Fibroblast of lung (primary cell): ENCODE measurements at regions not wholly inside any gene's neighbourhood (a gene's known extent, or its start where the extent isn't known, plus 50 kb on each side); places are given as distances from the start of the nearest gene placed in this dataset.
"Not testable (repeated sequence)": the region's sequence is repeated elsewhere in the genome, so short reads cannot be mapped to it uniquely, and the experiment has no call there.

Source experiments
- DNase-seq, 2 donors: peaks; one replicate each; pipeline versions ENCODE4 v3.0.0 to v3.0.0-alpha.2; 2010; ENCODE audit warnings: low read depth in 2 of 2
- H2AFZ ChIP-seq: 2 replicates; pipeline ENCODE4 v1.5.1; 2012; ENCODE audit warnings: low read length, control low read depth, inconsistent platforms
- H3K27ac ChIP-seq: 2 replicates; pipeline ENCODE4 v1.5.1; 2011; ENCODE audit warnings: low read length, control low read depth; ENCODE audit not compliant: insufficient read depth
- H3K27me3 ChIP-seq: 2 replicates; pipeline ENCODE4 v1.5.1; 2011; ENCODE audit warnings: mild to moderate bottlenecking, low read length; ENCODE audit not compliant: control insufficient read depth, insufficient read depth
- H3K36me3 ChIP-seq: 2 replicates; pipeline ENCODE4 v1.5.1; 2011; ENCODE audit warnings: low read length; ENCODE audit not compliant: control insufficient read depth, insufficient read depth
- H3K4me1 ChIP-seq: 2 replicates; pipeline ENCODE4 v1.5.1; 2011; ENCODE audit warnings: low read length; ENCODE audit not compliant: control insufficient read depth, insufficient read depth; ENCODE audit errors: extremely low read depth
- H3K4me2 ChIP-seq: 2 replicates; pipeline ENCODE4 v1.5.1; 2011; ENCODE audit warnings: low read length, control low read depth; ENCODE audit not compliant: insufficient read depth; ENCODE audit errors: extremely low read depth
- H3K4me3 ChIP-seq, 4 experiments: fragments of 200-600 bp in 1 of 4; sonication (generic) in 1 of 4; replicated peaks in 1 of 4; 2 replicates each; pipeline ENCODE4 v1.5.1; 2011 to 2016; ENCODE audit warnings: low read length in 4 of 4, low read depth in 3 of 4, mild to moderate bottlenecking in 3 of 4, control low read depth in 2 of 4, inconsistent platforms in 1 of 4, mixed read lengths in 1 of 4; ENCODE audit not compliant: insufficient read depth in 1 of 4; ENCODE audit errors: control extremely low read depth in 1 of 4
- H3K79me2 ChIP-seq: 2 replicates; pipeline ENCODE4 v1.5.1; 2012; ENCODE audit warnings: mild to moderate bottlenecking, low read length, inconsistent platforms; ENCODE audit not compliant: control insufficient read depth, insufficient read depth
- H3K9ac ChIP-seq: 2 replicates; pipeline ENCODE4 v1.5.1; 2011; ENCODE audit warnings: mild to moderate bottlenecking, low read length, control low read depth; ENCODE audit not compliant: insufficient read depth
- H3K9me3 ChIP-seq: 2 replicates; pipeline ENCODE4 v1.5.1; 2012; ENCODE audit warnings: low read depth, low read length; ENCODE audit not compliant: control insufficient read depth, insufficient read depth
- H4K20me1 ChIP-seq: 2 replicates; pipeline ENCODE4 v1.5.1; 2011; ENCODE audit warnings: low read length; ENCODE audit not compliant: control insufficient read depth, insufficient read depth; ENCODE audit errors: extremely low read depth
- EZH2 ChIP-seq: IDR thresholded peaks from 2 replicates; pipeline ENCODE4 v1.5.1; 2012; ENCODE audit warnings: low read length, control low read depth, mild to moderate bottlenecking; ENCODE audit errors: missing control alignments
- TF ChIP-seq, protein P1 (sequence below), 2 donors: IDR thresholded peaks in 1 of 2; conservative IDR thresholded peaks in 1 of 2; 1 replicate in 1 of 2; 2 replicates in 1 of 2; pipeline ENCODE4 v1.5.1; 2011 to 2012; ENCODE audit warnings: low read length in 2 of 2, control low read depth in 1 of 2, inconsistent platforms in 1 of 2, low read depth in 1 of 2, mild to moderate bottlenecking in 1 of 2

- Histone ChIP-seq H3K4me2 (no peak overlapping the region), H3K4me3 (no peak overlapping the region), H4K20me1 (no peaks in the 10 kb centered on the region), H2AFZ (no peak overlapping the region), H3K4me1 (no peaks in the 10 kb centered on the region), H3K27ac (no peak overlapping the region), H3K36me3 (no peaks in the 10 kb centered on the region), H3K27me3 (no peaks in the 10 kb centered on the region), H3K79me2 (no peaks in the 10 kb centered on the region), H3K9ac (no peak overlapping the region), H3K9me3 (no peaks in the 10 kb centered on the region)
- TF ChIP-seq EZH2 = no peak
- DNase-seq = no peak
Measured at GRCh38 chr2:143926736-143927135, 593.2 kb downstream of the ZEB2 start.

DNA sequence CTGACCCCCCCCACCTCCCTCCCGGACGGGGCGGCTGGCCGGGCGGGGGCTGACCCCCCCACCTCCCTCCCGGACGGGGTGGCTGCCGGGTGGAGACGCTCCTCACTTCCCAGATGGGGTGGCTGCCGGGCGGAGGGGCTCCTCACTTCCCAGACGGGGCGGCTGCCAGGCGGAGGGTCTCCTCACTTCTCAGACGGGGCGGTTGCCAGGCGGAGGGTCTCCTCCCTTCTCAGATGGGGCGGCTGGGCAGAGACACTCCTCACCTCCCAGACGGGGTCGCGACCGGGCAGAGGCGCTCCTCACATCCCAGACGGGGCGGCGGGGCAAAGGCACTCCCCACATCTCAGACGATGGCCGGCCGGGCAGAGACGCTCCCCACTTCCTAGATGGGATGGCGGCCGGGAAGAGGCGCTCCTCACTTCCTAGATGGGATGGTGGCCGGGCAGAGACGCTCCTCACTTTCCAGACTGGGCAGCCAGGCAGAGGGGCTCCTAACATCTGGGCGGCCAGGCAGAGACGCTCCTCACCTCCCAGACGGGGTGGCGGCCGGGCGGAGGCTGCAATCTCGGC, 597.6 kb downstream of the ZEB2 start:
- not testable (repeated sequence) for H3K4me2 ChIP-seq, H3K4me3 ChIP-seq, H3K79me2 ChIP-seq, H4K20me1 ChIP-seq, H3K4me1 ChIP-seq, H3K9ac ChIP-seq, H3K36me3 ChIP-seq, H3K9me3 ChIP-seq, H3K27me3 ChIP-seq, H2AFZ ChIP-seq, DNase-seq, H3K27ac ChIP-seq

- no peak for TF ChIP-seq EZH2
- TF ChIP-seq, protein P1, sequence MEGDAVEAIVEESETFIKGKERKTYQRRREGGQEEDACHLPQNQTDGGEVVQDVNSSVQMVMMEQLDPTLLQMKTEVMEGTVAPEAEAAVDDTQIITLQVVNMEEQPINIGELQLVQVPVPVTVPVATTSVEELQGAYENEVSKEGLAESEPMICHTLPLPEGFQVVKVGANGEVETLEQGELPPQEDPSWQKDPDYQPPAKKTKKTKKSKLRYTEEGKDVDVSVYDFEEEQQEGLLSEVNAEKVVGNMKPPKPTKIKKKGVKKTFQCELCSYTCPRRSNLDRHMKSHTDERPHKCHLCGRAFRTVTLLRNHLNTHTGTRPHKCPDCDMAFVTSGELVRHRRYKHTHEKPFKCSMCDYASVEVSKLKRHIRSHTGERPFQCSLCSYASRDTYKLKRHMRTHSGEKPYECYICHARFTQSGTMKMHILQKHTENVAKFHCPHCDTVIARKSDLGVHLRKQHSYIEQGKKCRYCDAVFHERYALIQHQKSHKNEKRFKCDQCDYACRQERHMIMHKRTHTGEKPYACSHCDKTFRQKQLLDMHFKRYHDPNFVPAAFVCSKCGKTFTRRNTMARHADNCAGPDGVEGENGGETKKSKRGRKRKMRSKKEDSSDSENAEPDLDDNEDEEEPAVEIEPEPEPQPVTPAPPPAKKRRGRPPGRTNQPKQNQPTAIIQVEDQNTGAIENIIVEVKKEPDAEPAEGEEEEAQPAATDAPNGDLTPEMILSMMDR (conservative IDR thresholded peaks at IDR 0.05 in 1 of 2, IDR thresholded peaks at IDR 0.05 in 1 of 2; ENCODE audit: low read depth in 1 of 2, low read length in 2 of 2) = no peak
- H2AFZ ChIP-seq = no peak overlapping the region
Measured at GRCh38 chr2:143918465-143918989, 601.4 kb downstream of the ZEB2 start.

DNA sequence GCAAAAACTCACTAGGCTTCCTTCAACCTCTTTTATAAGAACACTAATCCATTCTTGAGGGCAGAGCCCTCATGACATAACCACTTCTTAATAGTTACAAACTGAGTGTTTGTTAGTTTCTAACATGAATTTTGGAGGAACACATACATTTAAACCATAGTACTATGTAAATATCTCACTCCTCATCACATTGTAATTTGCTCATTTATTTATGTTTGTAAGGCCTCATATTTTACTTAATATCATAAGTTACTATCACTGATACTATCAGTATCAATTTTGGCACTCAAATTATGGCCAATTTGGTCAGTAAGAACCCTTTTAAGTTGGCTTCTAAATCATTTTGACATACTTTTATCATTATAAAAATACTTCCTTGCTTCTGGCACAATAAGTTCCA, 603.1 kb downstream of the ZEB2 start:
- no peak for DNase-seq

More at GRCh38 chr2:143918465-143918989, 601.4 kb downstream of the ZEB2 start:
- Histone ChIP-seq H3K9me3 (no peaks in the 10 kb centered on the region), H3K4me3 (no peak overlapping the region), H3K27me3 (no peaks in the 10 kb centered on the region), H3K4me2 (no peak overlapping the region), H3K79me2 (no peaks in the 10 kb centered on the region), H3K36me3 (no peaks in the 10 kb centered on the region), H4K20me1 (no peaks in the 10 kb centered on the region), H3K9ac (no peak overlapping the region), H3K27ac (no peak overlapping the region), H3K4me1 (no peaks in the 10 kb centered on the region)
- no peak for DNase-seq

More for the DNA sequence above, 603.1 kb downstream of the ZEB2 start:
- no peaks in the 10 kb centered on the region for H3K4me1 ChIP-seq
- H3K9ac ChIP-seq = no peak overlapping the region
- TF ChIP-seq EZH2 = no peak
- TF ChIP-seq, protein P1 (conservative IDR thresholded peaks at IDR 0.05 in 1 of 2, IDR thresholded peaks at IDR 0.05 in 1 of 2; ENCODE audit: low read depth in 1 of 2, low read length in 2 of 2) = no peak
- H3K27ac ChIP-seq = no peak overlapping the region
- H4K20me1 ChIP-seq = no peaks in the 10 kb centered on the region
- H3K27me3 ChIP-seq = no peaks in the 10 kb centered on the region
- no peaks in the 10 kb centered on the region for H3K9me3 ChIP-seq
- no peak overlapping the region for H2AFZ ChIP-seq
- H3K4me3 ChIP-seq = no peak overlapping the region
- no peak overlapping the region for H3K4me2 ChIP-seq
- H3K36me3 ChIP-seq = no peaks in the 10 kb centered on the region
- no peaks in the 10 kb centered on the region for H3K79me2 ChIP-seq
